Ishikawa (cell line): ENCODE measurements at regions not wholly inside any gene's neighbourhood (a gene's known extent, or its start where the extent isn't known, plus 50 kb on each side); places are given as distances from the start of the nearest gene placed in this dataset.

Source experiments
- CEBPB ChIP-seq: IDR thresholded peaks from 2 replicates; pipeline ENCODE4 v1.6.1; 2012
- EGR1 ChIP-seq: IDR thresholded peaks from 2 replicates; pipeline ENCODE4 v1.6.1; 2012
- EP300 ChIP-seq: IDR thresholded peaks from 2 replicates; pipeline ENCODE4 v1.6.1; 2012; ENCODE audit warnings: borderline replicate concordance
- NFIC ChIP-seq: IDR thresholded peaks from 2 replicates; pipeline ENCODE4 v1.6.1; 2012
- TAF1 ChIP-seq: IDR thresholded peaks from 2 replicates; pipeline ENCODE4 v1.6.1; 2012; ENCODE audit warnings: low read depth, mild to moderate bottlenecking

GRCh38 chr18:27839141-27839540 lies 337.8 kb downstream of the CDH2 start:
- no peak for TF ChIP-seq EP300
- no peak for TF ChIP-seq CEBPB
- TF ChIP-seq NFIC = no peak
- no peak for TF ChIP-seq TAF1
- TF ChIP-seq EGR1 = no peak
